HT1080 (cell line): ENCODE measurements at regions not wholly inside any gene's neighbourhood (a gene's known extent, or its start where the extent isn't known, plus 50 kb on each side); places are given as distances from the start of the nearest gene placed in this dataset.

Experiments
- DNase-seq: peaks from one replicate; pipeline ENCODE4 v3.0.0-alpha.2; 2015; ENCODE audit warnings: low read depth

- no peak for DNase-seq
These were observed 155.0 kb upstream of the KCTD1 start for GRCh38 chr18:26703170-26703930.

- no peak for DNase-seq
These were observed 153.7 kb upstream of the KCTD1 start for GRCh38 chr18:26702086-26702485.

GRCh38 chr18:26700728-26701127 is 152.4 kb upstream of the KCTD1 start:
- DNase-seq = no peak

GRCh38 chr18:26700201-26700600 is 151.8 kb upstream of the KCTD1 start:
- no peak for DNase-seq

- no peak for DNase-seq
These were observed 149.0 kb upstream of the KCTD1 start for GRCh38 chr18:26697186-26697884.

GRCh38 chr18:26696786-26697185 is 148.4 kb upstream of the KCTD1 start:
- DNase-seq = no peak

GRCh38 chr18:26696308-26696707 is 148.0 kb upstream of the KCTD1 start:
- no peak for DNase-seq

GRCh38 chr18:26689226-26689879 is 141.0 kb upstream of the KCTD1 start:
- no peak for DNase-seq

GRCh38 chr18:26686532-26686931 is 138.2 kb upstream of the KCTD1 start:
- no peak for DNase-seq

GRCh38 chr18:26685438-26686157 is 137.2 kb upstream of the KCTD1 start:
- DNase-seq = no peak

- no peak for DNase-seq
These were observed 129.6 kb upstream of the KCTD1 start for GRCh38 chr18:26677957-26678356.

- no peak for DNase-seq
These were observed 118.7 kb upstream of the KCTD1 start for GRCh38 chr18:26667046-26667445.

GRCh38 chr18:26662996-26663395 is 114.6 kb upstream of the KCTD1 start:
- DNase-seq = no peak

GRCh38 chr18:26657631-26658581 is 109.6 kb upstream of the KCTD1 start:
- DNase-seq = no peak

GRCh38 chr18:26656944-26657536 is 108.7 kb upstream of the KCTD1 start:
- DNase-seq = peak; percentile 58

GRCh38 chr18:26656431-26656943 is 108.1 kb upstream of the KCTD1 start:
- DNase-seq = no peak

GRCh38 chr18:26655525-26656430 is 107.4 kb upstream of the KCTD1 start:
- peak; percentile 15 for DNase-seq

- DNase-seq = no peak
These were observed 106.5 kb upstream of the KCTD1 start for GRCh38 chr18:26654616-26655524.
